Tibial nerve (tissue), 4 donors: ENCODE measurements at regions not wholly inside any gene's neighbourhood (a gene's known extent, or its start where the extent isn't known, plus 50 kb on each side); places are given as distances from the start of the nearest gene placed in this dataset.
"Not testable (repeated sequence)": the region's sequence is repeated elsewhere in the genome, so short reads cannot be mapped to it uniquely, and the experiment has no call there.

Experiments used
- DNase-seq, 2 donors: peaks; one replicate each; pipeline ENCODE4 v3.0.0-alpha.2; 2019; ENCODE audit warnings: low spot score in 2 of 2
- H3K27ac ChIP-seq, 4 donors: fragments of 200-600 bp; sonication (generic) in 3 of 4; one replicate each; pipeline ENCODE4 v1.5.1; 2017 to 2019; ENCODE audit warnings: mild to moderate bottlenecking in 1 of 4
- H3K27me3 ChIP-seq, 2 donors: fragments of 200-600 bp; sonication (generic) in 1 of 2; one replicate each; pipeline versions ENCODE4 v1.5.1 to v1.6.0; 2017 to 2019
- H3K36me3 ChIP-seq, 3 donors: fragments of 200-600 bp; sonication (generic); one replicate each; pipeline ENCODE4 v1.5.1; 2018 to 2019
- H3K4me1 ChIP-seq, 4 donors: fragments of 200-600 bp; sonication (generic) in 3 of 4; one replicate each; pipeline ENCODE4 v1.5.1; 2017 to 2019
- H3K4me3 ChIP-seq, 4 donors: fragments of 200-600 bp; sonication (generic) in 3 of 4; one replicate each; pipeline ENCODE4 v1.5.1; 2017 to 2019; ENCODE audit warnings: mild to moderate bottlenecking in 1 of 4, moderate library complexity in 1 of 4
- H3K9me3 ChIP-seq, 4 donors: fragments of 200-600 bp; sonication (generic) in 3 of 4; one replicate each; pipeline ENCODE4 v1.5.1; 2017 to 2019
- CTCF ChIP-seq, 5 experiments: fragments of 200-600 bp in 3 of 5; fragments of 450-650 bp in 2 of 5; sonication (generic) in 3 of 5; IDR thresholded peaks; one replicate each; pipeline ENCODE4 v1.5.1; 2016 to 2019; ENCODE audit warnings: antibody characterized with exemption in 5 of 5, mild to moderate bottlenecking in 3 of 5, moderate library complexity in 2 of 5
- EP300 ChIP-seq, 2 donors: sonication (generic); formaldehyde crosslinking; IDR thresholded peaks; one replicate each; pipeline ENCODE4 v1.6.1; 2017; ENCODE audit warnings: antibody characterized with exemption in 2 of 2, mild to moderate bottlenecking in 1 of 2
- POLR2A ChIP-seq, 2 donors: fragments of 450-650 bp; IDR thresholded peaks; one replicate each; pipeline ENCODE4 v1.6.1; 2017; ENCODE audit warnings: antibody characterized with exemption in 2 of 2, mild to moderate bottlenecking in 2 of 2, moderate library complexity in 2 of 2
- WGBS, 2 donors: methylation state at CpG; one replicate each; pipeline ENCODE4 v1.1.5; 2018; 5-methylcytosine and 5-hydroxymethylcytosine counted together

- 59 to 78% methylated on average over 1 of the region's 1 CpG for WGBS, 2 donors
Measured at GRCh38 chr18:2154278-2154677, 417.0 kb downstream of the METTL4 start.

DNA sequence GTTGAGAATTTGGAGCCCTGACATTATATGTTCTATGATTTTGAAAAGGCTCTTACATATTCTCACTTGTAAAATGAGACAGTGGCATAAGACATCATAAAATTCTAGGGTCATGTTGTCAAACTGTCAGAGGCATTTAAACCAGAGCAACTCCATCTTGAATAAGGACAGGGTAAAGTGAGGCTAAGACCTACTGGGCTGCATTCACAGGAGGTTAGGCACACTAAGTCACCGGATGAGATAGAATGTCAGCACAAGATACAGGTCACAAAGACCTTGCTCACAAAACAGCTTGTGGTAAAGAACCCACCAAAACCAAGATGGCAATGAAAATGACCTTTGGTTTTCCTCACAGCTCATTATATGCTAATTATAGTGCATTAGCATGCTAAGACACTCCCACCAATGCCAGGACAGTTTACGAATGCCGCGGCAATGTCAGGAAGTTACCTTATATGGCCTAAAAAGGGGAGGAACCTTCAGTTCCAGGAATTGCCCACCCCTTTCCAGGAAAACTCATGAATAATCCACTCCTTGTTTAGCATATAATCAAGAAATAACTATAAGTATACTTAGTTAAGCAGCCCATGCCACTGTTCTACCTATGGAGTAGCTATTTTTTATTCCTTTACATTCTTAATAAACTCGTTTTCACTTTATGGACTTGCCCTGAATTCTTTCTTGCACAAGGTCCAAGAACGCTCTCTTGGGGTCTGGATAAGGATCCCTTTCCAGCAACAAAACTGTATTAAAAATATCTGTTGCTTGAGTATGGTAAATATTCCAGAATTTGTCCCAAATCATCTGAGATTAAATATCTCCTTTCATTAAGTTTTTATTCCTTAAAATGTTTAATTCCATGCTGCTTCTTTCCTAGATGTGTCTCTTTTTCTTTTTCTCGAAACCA lies 406.4 kb downstream of the METTL4 start:
- Histone ChIP-seq H3K27ac (no peak overlapping the region), H3K4me1 (no peaks in the 10 kb centered on the region), H3K27me3 (no peaks in the 10 kb centered on the region), H3K36me3 (no peaks in the 10 kb centered on the region), H3K4me3 (no peak overlapping the region), H3K9me3 (no peaks in the 10 kb centered on the region)
- no peak for TF ChIP-seq POLR2A (IDR thresholded peaks at IDR 0.05)
- no peak for TF ChIP-seq CTCF (IDR thresholded peaks at IDR 0.05)
- no peak for DNase-seq
- 63 to 64% methylated on average over 7 of the region's 7 CpGs for WGBS, 2 donors

More at GRCh38 chr18:2154278-2154677, 417.0 kb downstream of the METTL4 start:
- no peaks in the 10 kb centered on the region for H3K4me1 ChIP-seq
- H3K27me3 ChIP-seq = no peaks in the 10 kb centered on the region
- H3K9me3 ChIP-seq = no peaks in the 10 kb centered on the region
- H3K27ac ChIP-seq = no peak overlapping the region
- H3K36me3 ChIP-seq = no peaks in the 10 kb centered on the region
- H3K4me3 ChIP-seq = no peak overlapping the region
- TF ChIP-seq EP300 (IDR thresholded peaks at IDR 0.05) (no peak), CTCF (IDR thresholded peaks at IDR 0.05) (no peak), POLR2A (IDR thresholded peaks at IDR 0.05) (no peak)
- no peak for DNase-seq

- not testable (repeated sequence) for H3K36me3 ChIP-seq
- WGBS, 2 donors = 78 to 80% methylated on average over 9 of the region's 9 CpGs
Measured at GRCh38 chr18:2166876-2167275, 404.4 kb downstream of the METTL4 start.

DNA sequence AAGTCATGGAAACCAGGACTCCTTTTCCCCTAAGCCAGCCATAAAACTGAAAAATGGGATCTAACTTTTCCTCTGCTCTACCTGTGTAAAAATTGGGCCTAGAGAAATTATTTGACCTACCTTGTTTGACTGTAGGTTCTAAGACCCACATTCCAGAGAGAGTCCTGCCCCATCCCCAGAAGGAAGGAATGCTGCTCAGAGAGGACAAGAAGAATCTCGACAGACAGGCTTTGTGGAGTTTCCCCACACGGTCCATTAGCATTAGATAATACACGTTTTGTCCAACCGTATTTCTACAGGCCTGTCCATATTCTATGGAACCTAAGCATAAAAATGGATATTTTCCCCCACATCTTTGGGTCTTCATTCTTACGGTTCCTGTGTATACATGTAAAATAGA lies 403.3 kb downstream of the METTL4 start:
- Histone ChIP-seq H3K27me3 (no peaks in the 10 kb centered on the region), H3K4me1 (no peaks in the 10 kb centered on the region), H3K36me3 (no peaks in the 10 kb centered on the region), H3K4me3 (no peak overlapping the region), H3K27ac (no peak overlapping the region), H3K9me3 (no peaks in the 10 kb centered on the region)
- TF ChIP-seq CTCF (IDR thresholded peaks at IDR 0.05) = no peak
- TF ChIP-seq EP300 (IDR thresholded peaks at IDR 0.05) = no peak
- TF ChIP-seq POLR2A (IDR thresholded peaks at IDR 0.05) = no peak
- no peak for DNase-seq
- 65 to 67% methylated on average over 5 of the region's 5 CpGs for WGBS, 2 donors

More at GRCh38 chr18:2166876-2167275, 404.4 kb downstream of the METTL4 start:
- not testable (repeated sequence) for H3K4me1 ChIP-seq, H3K4me3 ChIP-seq, H3K27ac ChIP-seq, DNase-seq, H3K9me3 ChIP-seq, H3K27me3 ChIP-seq

GRCh38 chr18:2169656-2170055 lies 401.6 kb downstream of the METTL4 start:
- Histone ChIP-seq H3K4me1 (peaks cover 0 to 6% (median 0%) of the 10 kb centered on the region in 4 donors), H3K4me3 (no peak overlapping the region), H3K9me3 (no peaks in the 10 kb centered on the region), H3K36me3 (no peaks in the 10 kb centered on the region), H3K27me3 (no peaks in the 10 kb centered on the region), H3K27ac (no peak overlapping the region)
- TF ChIP-seq EP300 (IDR thresholded peaks at IDR 0.05) (no peak), POLR2A (IDR thresholded peaks at IDR 0.05) (no peak), CTCF (IDR thresholded peaks at IDR 0.05) (no peak)
- DNase-seq = no peak
